Neuronal stem cell (in vitro differentiated cells): ENCODE measurements at regions not wholly inside any gene's neighbourhood (a gene's known extent, or its start where the extent isn't known, plus 50 kb on each side); places are given as distances from the start of the nearest gene placed in this dataset.

Source experiments
- DNase-seq: peaks from one replicate; pipeline ENCODE4 v3.0.0-alpha.2; 2013; ENCODE audit warnings: low spot score
- H2AFZ ChIP-seq: one replicate; pipeline ENCODE4 v1.6.1; 2013; ENCODE audit warnings: mild to moderate bottlenecking, low read length, inconsistent platforms
- H2AK5ac ChIP-seq: 2 replicates; pipeline ENCODE4 v1.6.1; 2013; ENCODE audit warnings: low read depth, mild to moderate bottlenecking, inconsistent platforms, low read length, moderate library complexity, mixed read lengths
- H2BK120ac ChIP-seq: 2 replicates; pipeline ENCODE4 v1.6.1; 2013; ENCODE audit warnings: low read depth, mild to moderate bottlenecking, inconsistent platforms, low read length, moderate library complexity, mixed read lengths
- H2BK12ac ChIP-seq: one replicate; pipeline ENCODE4 v1.6.1; 2013; ENCODE audit warnings: low read length, inconsistent platforms
- H2BK15ac ChIP-seq: 2 replicates; pipeline ENCODE4 v1.6.1; 2013; ENCODE audit warnings: mild to moderate bottlenecking, low read length, inconsistent platforms, mixed read lengths
- H2BK5ac ChIP-seq: one replicate; pipeline ENCODE4 v1.6.1; 2013; ENCODE audit warnings: inconsistent platforms, mild to moderate bottlenecking, low read length, moderate library complexity
- H3K14ac ChIP-seq: one replicate; pipeline ENCODE4 v1.6.1; 2013; ENCODE audit warnings: low read length, inconsistent platforms
- H3K18ac ChIP-seq: 2 replicates; pipeline ENCODE4 v1.6.1; 2013; ENCODE audit warnings: low read length, inconsistent platforms
- H3K23ac ChIP-seq: 2 replicates; pipeline ENCODE4 v1.6.1; 2013; ENCODE audit warnings: low read depth, mild to moderate bottlenecking, mixed read lengths, low read length, inconsistent platforms; ENCODE audit not compliant: poor library complexity
- H3K27ac ChIP-seq: replicated peaks from 3 replicates; pipeline ENCODE4 v1.5.1; 2013; ENCODE audit warnings: low read length, inconsistent platforms
- H3K27me3 ChIP-seq, 3 experiments: 2 replicates each; pipeline ENCODE4 v1.6.1; 2013; ENCODE audit warnings: low read length in 3 of 3, mild to moderate bottlenecking in 2 of 3, inconsistent platforms in 1 of 3, low read depth in 1 of 3, mixed read lengths in 1 of 3, moderate library complexity in 1 of 3; ENCODE audit not compliant: control insufficient read depth in 3 of 3, insufficient read depth in 3 of 3
- H3K36me3 ChIP-seq, 2 donors: replicated peaks in 1 of 2; 2 replicates each; pipeline ENCODE4 v1.6.1; 2013; ENCODE audit warnings: low read length in 2 of 2; ENCODE audit not compliant: control insufficient read depth in 2 of 2, insufficient read depth in 2 of 2
- H3K4ac ChIP-seq: 2 replicates; pipeline ENCODE4 v1.6.1; 2013; ENCODE audit warnings: inconsistent platforms, mild to moderate bottlenecking, low read length, moderate library complexity
- H3K4me1 ChIP-seq, 2 donors: 1 replicate in 1 of 2; 2 replicates in 1 of 2; pipeline ENCODE4 v1.6.1; 2013; ENCODE audit warnings: low read length in 2 of 2, low read depth in 1 of 2; ENCODE audit not compliant: control insufficient read depth in 2 of 2, insufficient read depth in 1 of 2
- H3K4me2 ChIP-seq: one replicate; pipeline ENCODE4 v1.6.1; 2013; ENCODE audit warnings: mild to moderate bottlenecking, low read length, inconsistent platforms; ENCODE audit not compliant: insufficient read depth, poor library complexity, severe bottlenecking
- H3K4me3 ChIP-seq, 2 donors: 2 replicates each; pipeline ENCODE4 v1.5.1; 2013; ENCODE audit warnings: low read length in 2 of 2, mild to moderate bottlenecking in 2 of 2, inconsistent platforms in 1 of 2, moderate library complexity in 1 of 2
- H3K79me1 ChIP-seq: one replicate; pipeline ENCODE4 v1.6.1; 2013; ENCODE audit warnings: low read depth, mild to moderate bottlenecking, inconsistent platforms, low read length, moderate library complexity
- H3K9ac ChIP-seq: one replicate; pipeline ENCODE4 v1.6.1; 2013; ENCODE audit warnings: mild to moderate bottlenecking, low read depth, low read length, inconsistent platforms; ENCODE audit not compliant: poor library complexity
- H3K9me3 ChIP-seq, 2 donors: replicated peaks in 1 of 2; 2 replicates each; pipeline versions ENCODE3 to v1.6.1; 2013; ENCODE audit warnings: low read length in 2 of 2, mild to moderate bottlenecking in 2 of 2, inconsistent platforms in 1 of 2, low read depth in 1 of 2, mixed read lengths in 1 of 2, moderate library complexity in 1 of 2; ENCODE audit not compliant: control insufficient read depth in 2 of 2, insufficient read depth in 1 of 2
- H4K8ac ChIP-seq: one replicate; pipeline ENCODE4 v1.6.1; 2013; ENCODE audit warnings: low read depth, mild to moderate bottlenecking, inconsistent platforms, low read length, moderate library complexity
- H4K91ac ChIP-seq: one replicate; pipeline ENCODE4 v1.6.1; 2013; ENCODE audit warnings: low read length, low read depth, mild to moderate bottlenecking, inconsistent platforms; ENCODE audit not compliant: poor library complexity
- WGBS, 2 donors: extraction: QIAGEN DNeasy Blood & Tissue Kit; methylation state at CpG; one replicate each; pipeline ENCODE4 v1.1.7; 2013; ENCODE audit warnings: missing lambda C conversion rate in 2 of 2, mixed read lengths in 1 of 2; ENCODE audit not compliant: insufficient read length in 2 of 2, insufficient replicate concordance in 1 of 2; ENCODE audit errors: extremely low coverage in 2 of 2; 5-methylcytosine and 5-hydroxymethylcytosine counted together

- H3K14ac ChIP-seq = no peak overlapping the region
- no peak overlapping the region for H4K91ac ChIP-seq
- no peak overlapping the region for H3K23ac ChIP-seq
- H3K79me1 ChIP-seq = no peaks in the 10 kb centered on the region
- DNase-seq = no peak
- H2BK120ac ChIP-seq = no peak overlapping the region
- H3K18ac ChIP-seq = no peak overlapping the region
- H3K27me3 ChIP-seq = no peaks in the 10 kb centered on the region
- H3K36me3 ChIP-seq = no peaks in the 10 kb centered on the region
- H3K9ac ChIP-seq = no peak overlapping the region
- no peak overlapping the region for H2BK12ac ChIP-seq
- H2AK5ac ChIP-seq = no peak overlapping the region
- no peak overlapping the region for H2AFZ ChIP-seq
- H3K4ac ChIP-seq = no peak overlapping the region
- H2BK5ac ChIP-seq = no peak overlapping the region
- no peak overlapping the region for H4K8ac ChIP-seq
- H3K27ac ChIP-seq = no peak overlapping the region
- H3K4me1 ChIP-seq = no peaks in the 10 kb centered on the region
- H2BK15ac ChIP-seq = no peak overlapping the region
- H3K9me3 ChIP-seq = peaks cover 0 to 3% of the 10 kb centered on the region in 2 donors
- H3K4me2 ChIP-seq = no peak overlapping the region
- no peak overlapping the region for H3K4me3 ChIP-seq
Measured at GRCh38 chr2:153169609-153170008, 309.0 kb downstream of the RPRM start.

GRCh38 chr2:153165021-153165420 lies 313.5 kb downstream of the RPRM start:
- Histone ChIP-seq H3K4me2 (no peak overlapping the region), H3K14ac (no peak overlapping the region), H3K9ac (no peak overlapping the region), H2AK5ac (no peak overlapping the region), H3K23ac (no peak overlapping the region), H3K79me1 (no peaks in the 10 kb centered on the region), H3K27ac (no peak overlapping the region), H3K4me3 (no peak overlapping the region), H2BK12ac (no peak overlapping the region), H3K4me1 (no peaks in the 10 kb centered on the region), H3K9me3 (no peaks in the 10 kb centered on the region), H4K91ac (no peak overlapping the region), H3K18ac (no peak overlapping the region), H2AFZ (no peak overlapping the region), H3K27me3 (no peaks in the 10 kb centered on the region), H2BK15ac (no peak overlapping the region), H2BK5ac (no peak overlapping the region), H3K36me3 (no peaks in the 10 kb centered on the region), H2BK120ac (no peak overlapping the region), H3K4ac (no peak overlapping the region), H4K8ac (no peak overlapping the region)
- no peak for DNase-seq

GRCh38 chr2:153163055-153163454 lies 315.5 kb downstream of the RPRM start:
- Histone ChIP-seq H3K79me1 (no peaks in the 10 kb centered on the region), H3K4me3 (no peak overlapping the region), H3K4me1 (no peaks in the 10 kb centered on the region), H3K9me3 (no peaks in the 10 kb centered on the region), H2BK5ac (no peak overlapping the region), H4K8ac (no peak overlapping the region), H3K4ac (no peak overlapping the region), H4K91ac (no peak overlapping the region), H3K4me2 (no peak overlapping the region), H2BK15ac (no peak overlapping the region), H2AK5ac (no peak overlapping the region), H3K36me3 (no peaks in the 10 kb centered on the region), H3K14ac (no peak overlapping the region), H3K18ac (no peak overlapping the region), H2BK12ac (no peak overlapping the region), H3K9ac (no peak overlapping the region), H3K27ac (no peak overlapping the region), H3K27me3 (no peaks in the 10 kb centered on the region), H2BK120ac (no peak overlapping the region), H3K23ac (no peak overlapping the region), H2AFZ (no peak overlapping the region)
- DNase-seq = peak; percentile 33
- WGBS, 2 donors = no CpG with 5 or more reads among the region's 2 CpGs

GRCh38 chr2:153156743-153157142 lies 321.8 kb downstream of the RPRM start:
- H3K27me3 ChIP-seq = no peaks in the 10 kb centered on the region
- no peak overlapping the region for H2BK120ac ChIP-seq
- H3K18ac ChIP-seq = no peak overlapping the region
- H3K9ac ChIP-seq = no peak overlapping the region
- H3K4ac ChIP-seq = no peak overlapping the region
- no peak overlapping the region for H4K8ac ChIP-seq
- no peak overlapping the region for H3K4me3 ChIP-seq
- no peak for DNase-seq
- H4K91ac ChIP-seq = no peak overlapping the region
- no peaks in the 10 kb centered on the region for H3K9me3 ChIP-seq
- no peak overlapping the region for H3K23ac ChIP-seq
- no peak overlapping the region for H2BK15ac ChIP-seq
- no peak overlapping the region for H2BK12ac ChIP-seq
- H3K79me1 ChIP-seq = no peaks in the 10 kb centered on the region
- no peak overlapping the region for H2AFZ ChIP-seq
- H3K4me1 ChIP-seq = no peaks in the 10 kb centered on the region
- H3K27ac ChIP-seq = no peak overlapping the region
- H3K36me3 ChIP-seq = no peaks in the 10 kb centered on the region
- H2BK5ac ChIP-seq = no peak overlapping the region
- H3K4me2 ChIP-seq = no peak overlapping the region
- H2AK5ac ChIP-seq = no peak overlapping the region
- no CpG with 5 or more reads among the region's 2 CpGs for WGBS, 2 donors
- no peak overlapping the region for H3K14ac ChIP-seq
